HG03139 (cell line): ENCODE measurements at regions not wholly inside any gene's neighbourhood (a gene's known extent, or its start where the extent isn't known, plus 50 kb on each side); places are given as distances from the start of the nearest gene placed in this dataset.
"Not testable (repeated sequence)": the region's sequence is repeated elsewhere in the genome, so short reads cannot be mapped to it uniquely, and the experiment has no call there.

Experiments used
- ATAC-seq: cut with Tn5 transposase; IDR thresholded peaks from one replicate; pipeline ENCODE4 v1.9.1; 2021; ENCODE audit not compliant: unreplicated experiment

DNA sequence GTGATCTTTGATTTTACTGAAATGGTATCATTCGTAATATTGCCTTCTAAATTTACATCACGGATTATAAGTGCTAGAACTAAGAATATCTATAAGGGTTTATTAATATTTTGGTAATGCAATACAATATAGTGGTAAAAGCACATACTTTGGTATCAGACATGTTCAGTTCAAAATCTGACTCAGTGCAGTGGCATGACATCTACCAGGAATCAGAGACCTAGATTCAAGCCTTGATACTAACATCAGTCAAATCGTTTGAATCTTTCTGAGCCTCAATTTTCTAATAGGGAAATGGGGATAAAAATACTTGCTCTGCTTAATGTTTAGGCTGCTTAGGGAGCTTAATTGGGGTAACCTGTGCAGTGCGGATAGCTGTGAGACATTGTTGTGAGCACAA lies 488.0 kb downstream of the BCKDHB start:
- no peak for ATAC-seq

DNA sequence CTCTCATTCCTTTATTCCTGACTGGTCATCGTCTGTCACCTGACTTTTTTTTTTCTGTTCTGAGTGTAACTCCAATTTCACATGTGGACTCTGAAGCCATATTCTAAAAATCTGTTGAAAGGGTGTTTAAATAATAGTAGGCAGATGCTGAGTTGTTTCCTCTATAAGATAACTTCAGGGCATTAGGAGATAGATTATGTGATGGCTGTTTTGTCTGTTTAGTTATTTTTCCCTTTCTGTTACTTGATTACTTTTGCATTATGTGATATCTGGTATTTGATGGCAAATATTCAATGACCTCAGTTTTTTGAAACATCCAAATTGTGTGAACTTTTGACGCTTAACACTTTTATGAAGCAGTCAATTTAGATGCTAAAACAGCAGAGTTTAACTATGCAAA lies 486.0 kb downstream of the BCKDHB start:
- ATAC-seq, result no peak

DNA sequence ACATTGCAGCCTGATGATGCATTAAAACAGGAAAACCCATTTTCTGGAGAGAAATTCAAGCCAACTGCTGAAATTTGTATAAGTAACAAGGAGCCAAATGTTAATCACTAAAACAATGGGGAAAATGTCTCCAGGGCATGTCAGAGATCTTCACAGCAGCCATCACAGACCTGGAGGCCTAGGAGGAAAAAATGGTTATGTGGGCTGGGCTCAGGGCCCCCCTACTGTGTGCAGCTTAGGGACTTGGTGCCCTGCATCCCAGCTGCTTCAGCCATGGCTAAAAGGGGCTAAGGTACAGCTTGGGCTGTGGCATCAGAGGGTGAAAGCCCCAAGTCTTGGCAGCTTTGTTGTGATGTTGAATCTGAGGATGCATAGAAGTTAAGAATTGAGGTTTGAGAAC lies 479.8 kb downstream of the BCKDHB start:
- ATAC-seq, result no peak

DNA sequence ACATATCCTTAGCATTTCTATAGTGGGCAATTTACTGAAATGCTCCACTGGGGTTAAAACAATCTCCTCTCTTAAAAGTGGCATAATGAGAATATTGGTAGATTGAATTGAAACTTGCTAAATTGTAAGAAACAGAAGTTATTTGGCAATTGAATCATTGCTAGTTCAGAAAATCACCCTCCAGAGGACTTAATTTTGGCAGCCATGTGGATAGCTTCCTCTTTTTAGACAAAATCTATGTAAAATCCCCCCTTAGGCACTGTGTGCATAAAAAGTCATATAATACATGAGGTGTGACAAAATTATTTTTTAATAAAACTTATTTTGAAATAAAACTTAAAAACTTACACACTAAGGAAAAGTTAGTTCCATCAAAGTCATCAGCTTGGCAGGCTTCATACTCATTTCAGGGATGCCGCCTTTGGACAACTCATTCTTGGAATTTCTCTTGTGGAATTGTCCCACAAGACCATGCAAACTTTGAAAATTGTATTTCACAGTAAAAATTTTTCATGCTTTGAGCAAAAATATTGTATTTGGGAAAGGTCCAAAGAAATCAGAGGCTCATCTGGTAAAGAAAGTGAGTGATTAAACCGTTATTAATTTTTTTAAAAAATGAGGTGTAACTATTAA lies 473.0 kb downstream of the BCKDHB start:
- no peak for ATAC-seq

DNA sequence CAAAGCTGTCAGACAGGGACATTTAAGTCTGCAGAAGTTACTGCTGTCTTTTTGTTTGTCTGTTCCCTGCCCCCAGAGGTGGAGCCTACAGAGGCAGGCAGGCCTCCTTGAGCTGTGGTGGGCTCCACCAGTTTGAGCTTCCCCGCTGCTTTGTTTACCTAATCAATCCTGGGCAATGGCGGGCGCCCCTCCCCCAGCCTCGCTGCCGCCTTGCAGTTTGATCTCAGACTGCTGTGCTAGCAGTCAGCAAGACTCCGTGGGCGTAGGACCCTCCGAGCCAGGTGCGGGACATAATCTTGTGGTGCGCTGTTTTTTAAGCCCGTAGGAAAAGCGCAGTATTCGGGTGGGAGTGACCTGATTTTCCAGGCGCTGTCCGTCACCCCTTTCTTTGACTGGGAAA lies 466.8 kb downstream of the BCKDHB start:
- not testable (repeated sequence) for ATAC-seq

DNA sequence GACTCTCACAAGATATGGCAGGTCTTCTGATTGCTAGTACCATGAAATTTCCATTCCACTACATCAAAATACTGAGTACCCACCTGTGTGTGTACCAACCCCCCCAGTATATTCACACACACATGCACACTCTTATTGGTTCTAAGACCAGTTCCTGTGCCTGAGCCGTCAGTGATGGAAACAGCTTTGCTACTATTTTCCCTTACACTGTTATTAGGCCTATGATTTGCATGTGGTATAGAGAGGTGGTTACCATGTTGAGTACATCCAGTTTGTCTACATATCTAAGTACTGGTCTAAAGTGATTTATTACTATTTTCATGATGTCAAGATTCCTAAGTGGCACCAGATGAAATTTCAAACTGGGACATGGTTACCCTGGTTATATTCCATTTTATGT lies 459.9 kb downstream of the BCKDHB start:
- ATAC-seq, result no peak

DNA sequence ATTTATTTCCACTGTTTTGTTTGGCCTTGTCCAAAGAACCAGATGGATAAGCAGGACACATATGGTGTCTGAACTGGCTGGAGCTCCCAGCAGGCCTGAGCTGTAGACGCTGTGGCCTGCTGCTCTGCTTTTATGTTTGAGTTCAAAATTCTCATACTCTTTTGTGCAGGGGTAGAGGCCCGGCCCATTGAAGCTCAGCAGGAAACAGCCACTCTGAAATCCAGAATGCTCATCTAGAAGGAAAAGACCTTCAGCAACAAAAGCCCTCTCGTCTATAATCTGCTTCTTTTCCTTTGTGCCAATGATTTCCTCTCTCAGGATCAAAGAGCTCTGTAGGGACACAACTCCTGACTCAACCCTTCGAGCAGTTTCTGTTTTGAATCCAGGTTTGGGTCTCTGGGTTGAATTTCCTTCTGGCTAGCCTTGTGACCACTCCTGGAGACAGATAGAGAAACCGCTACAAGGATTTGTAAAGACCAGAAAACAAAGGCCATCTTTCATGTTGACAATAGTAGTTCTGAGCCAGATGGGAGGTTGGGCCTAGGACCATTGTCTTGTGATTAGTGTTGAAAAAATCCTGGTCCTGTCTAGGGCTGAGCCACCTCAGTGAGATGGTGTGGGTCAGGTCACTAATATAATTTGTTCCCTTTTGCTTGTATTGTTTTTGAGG lies 446.7 kb downstream of the BCKDHB start:
- ATAC-seq, result no peak

DNA sequence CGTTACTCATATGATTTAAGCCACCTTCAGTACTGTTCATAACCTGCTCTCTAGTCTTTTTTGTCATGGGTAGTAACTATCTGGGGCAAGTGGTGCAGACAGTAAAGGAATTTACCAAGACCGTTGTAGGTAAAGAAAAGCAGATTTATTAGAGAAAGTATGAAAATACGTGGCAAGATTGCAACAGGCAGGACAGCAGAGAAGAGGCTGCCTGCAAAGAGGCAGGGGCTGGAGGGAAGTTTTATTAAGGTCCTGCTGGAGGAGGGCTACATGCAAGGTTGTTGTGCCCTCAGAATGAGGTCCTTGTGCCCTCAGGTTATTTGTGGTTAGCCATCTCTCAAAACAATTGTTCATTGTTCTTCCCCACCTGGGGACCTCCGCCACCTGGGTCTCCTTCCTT lies 444.3 kb downstream of the BCKDHB start:
- no peak for ATAC-seq

DNA sequence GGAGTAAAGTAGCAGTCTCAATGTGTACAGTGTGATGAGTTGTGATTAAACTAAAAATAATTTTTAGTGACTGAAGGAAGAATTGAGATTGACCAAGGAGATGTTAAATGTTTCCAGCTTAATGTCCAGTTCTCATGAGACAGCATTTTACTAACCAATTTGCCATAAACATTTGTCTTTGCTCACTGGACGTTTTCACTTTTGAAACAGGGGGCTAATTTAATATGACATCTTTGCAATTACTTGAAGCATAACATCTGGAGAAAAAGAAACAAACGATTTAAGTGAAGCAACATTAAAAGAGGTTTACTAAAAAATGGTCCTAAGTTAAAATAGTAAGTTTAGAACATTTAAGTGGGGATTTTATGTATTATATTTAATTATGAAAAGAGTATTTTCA lies 443.8 kb downstream of the BCKDHB start:
- ATAC-seq, result no peak

DNA sequence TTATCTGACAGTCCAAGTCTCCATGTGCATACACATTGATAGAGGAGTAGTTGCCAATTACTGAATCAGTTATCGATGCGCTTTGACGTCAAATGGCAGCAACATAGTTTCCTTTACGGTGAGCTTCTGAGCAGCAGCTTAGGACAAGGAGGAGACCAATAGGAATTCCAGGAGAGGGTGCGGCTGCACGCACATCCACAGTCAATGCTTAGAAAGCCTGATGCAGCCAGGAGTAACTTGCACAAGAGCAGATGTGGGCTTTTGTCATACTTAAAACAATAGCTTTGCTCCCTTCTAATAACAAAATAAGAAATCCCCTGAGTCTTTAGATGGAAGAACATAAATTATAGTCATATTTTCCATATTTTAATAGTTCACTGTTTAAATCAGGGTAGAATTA lies 442.1 kb downstream of the BCKDHB start:
- ATAC-seq, result no peak

DNA sequence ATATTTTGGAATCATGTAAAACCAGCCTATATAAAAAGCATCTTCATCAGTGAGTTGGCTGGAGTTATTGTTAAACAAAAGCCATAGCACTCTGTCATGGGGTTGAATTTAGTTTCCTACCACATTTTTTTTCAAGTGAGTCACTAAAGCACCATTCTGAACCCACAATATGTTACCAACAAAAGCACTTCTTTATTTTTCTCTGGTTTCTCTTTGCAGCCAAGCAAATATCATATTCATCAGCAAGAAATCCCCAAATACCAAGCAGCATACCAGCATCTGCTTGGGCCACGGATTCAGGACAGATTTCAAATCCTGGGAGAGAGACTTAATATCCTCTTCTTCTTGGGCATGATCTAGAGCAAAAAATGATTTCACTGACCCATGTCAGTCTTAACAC lies 441.4 kb downstream of the BCKDHB start:
- ATAC-seq, result no peak

DNA sequence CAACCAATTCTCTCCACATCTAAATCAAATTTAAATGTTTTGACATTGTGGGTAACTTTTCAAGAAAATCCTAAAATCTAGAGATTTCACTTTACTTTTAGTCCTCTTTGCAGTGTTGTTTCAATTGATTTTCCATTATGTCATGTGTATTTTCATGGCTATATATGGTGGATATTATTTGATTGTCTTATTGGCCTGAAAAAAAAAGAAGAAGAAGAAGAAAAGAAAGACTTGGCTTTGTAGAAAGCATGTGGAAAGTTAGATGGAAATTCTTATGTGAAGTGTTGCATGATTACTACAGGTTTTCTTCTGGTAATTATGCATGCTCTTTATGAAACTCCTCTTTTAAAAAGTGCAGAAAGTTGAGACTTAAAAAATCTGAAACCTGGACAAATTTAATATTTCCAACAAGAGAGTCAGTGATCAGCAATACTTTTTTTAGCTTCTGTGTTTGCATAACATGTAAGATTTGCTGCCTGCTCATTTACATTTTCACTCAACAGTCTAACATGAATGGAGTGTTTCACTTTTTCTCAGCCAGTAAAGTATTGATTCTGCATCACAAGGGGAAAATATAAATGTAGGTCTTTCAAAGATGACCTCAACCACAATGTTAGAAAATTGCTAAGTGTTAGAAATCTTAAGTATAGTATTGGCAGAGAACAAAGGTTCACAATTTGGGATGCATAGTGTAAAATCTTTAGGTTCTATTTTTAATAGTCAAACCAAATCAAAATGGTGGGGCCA lies 438.7 kb downstream of the BCKDHB start:
- no peak for ATAC-seq

DNA sequence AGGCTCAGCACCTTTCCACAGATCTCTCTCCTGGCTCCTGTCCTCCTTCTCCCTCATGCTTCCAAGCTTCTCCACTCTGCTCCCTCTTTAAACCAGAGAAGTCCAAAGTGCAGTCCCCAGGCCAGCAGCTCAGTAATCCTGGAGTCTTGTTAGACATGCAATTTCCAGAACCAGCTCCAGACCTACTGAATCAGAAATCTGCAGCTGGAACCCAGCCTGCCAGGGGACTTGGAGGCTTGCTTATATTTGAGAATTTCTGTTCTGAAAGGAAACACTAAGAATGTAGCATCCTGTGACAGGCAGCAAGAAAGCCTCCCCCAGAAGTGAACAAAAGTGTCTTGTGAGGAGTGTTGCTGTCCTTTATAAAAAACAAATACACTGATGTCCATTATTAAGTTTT lies 438.1 kb downstream of the BCKDHB start:
- ATAC-seq, result no peak

DNA sequence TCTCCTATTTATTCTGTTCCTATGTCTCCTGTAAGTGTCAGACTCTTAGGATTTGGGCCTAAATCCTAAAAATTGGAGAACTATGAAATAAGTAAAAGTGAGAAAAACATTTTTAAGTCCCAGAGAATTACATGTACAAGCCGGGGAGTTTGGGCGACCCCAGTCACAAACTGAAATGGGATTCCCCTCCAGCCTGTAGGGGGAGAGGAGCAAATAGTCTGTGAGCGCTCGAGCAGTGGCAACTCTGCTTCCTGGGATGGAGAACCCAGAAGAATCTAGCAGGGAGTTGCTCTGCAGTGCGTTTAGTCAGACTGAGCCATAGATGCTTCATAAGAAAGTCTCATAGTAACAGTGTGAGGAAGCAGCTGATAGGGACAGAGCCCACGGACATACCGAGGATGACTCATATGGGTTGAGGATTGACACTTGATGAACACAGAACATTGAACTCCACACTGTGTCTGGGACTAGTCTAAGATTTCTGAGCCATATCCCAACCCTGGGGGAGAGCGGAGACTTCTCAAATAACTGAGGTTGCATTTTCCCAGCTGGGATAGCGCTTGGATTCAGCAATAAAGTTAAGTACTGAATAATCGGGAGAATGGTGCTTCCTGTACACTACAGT lies 437.2 kb downstream of the BCKDHB start:
- no peak for ATAC-seq

DNA sequence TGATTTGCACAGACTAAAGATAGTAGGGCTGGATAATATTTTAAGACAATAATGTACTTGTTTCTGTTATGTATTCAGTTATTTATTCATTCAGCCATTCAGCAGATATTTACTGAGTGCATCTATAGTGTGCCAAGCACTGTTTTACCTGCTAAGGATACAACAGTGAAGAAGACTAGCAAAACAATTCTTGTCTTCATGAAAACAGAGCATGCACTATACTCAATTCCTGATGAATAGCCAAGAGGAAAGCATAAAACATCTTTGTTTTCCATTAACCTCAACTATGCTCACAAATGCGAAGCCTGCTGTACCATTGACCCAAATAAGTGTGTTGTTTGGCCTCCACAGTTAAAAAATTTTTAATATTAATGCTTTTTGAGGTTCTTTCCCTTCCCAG lies 436.7 kb downstream of the BCKDHB start:
- ATAC-seq, result no peak

DNA sequence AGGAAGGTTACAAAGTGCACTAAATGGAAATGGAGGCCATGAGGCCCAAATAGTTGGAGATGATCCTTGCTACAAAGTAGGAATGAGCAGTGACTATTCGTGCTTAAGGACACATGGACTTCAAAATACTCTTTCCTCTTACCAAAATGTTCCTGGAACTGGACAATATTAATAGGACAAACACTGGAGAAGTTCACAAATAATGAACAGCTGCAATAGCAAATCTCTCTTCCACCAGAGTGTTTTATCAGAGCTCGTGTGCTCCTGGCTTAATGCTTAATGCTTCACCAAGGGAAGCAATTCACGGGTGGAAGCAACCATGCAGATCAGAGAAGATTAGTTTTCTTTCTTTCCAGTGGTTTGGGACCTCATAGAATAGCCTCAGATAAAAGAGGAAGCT lies 435.4 kb downstream of the BCKDHB start:
- no peak for ATAC-seq

DNA sequence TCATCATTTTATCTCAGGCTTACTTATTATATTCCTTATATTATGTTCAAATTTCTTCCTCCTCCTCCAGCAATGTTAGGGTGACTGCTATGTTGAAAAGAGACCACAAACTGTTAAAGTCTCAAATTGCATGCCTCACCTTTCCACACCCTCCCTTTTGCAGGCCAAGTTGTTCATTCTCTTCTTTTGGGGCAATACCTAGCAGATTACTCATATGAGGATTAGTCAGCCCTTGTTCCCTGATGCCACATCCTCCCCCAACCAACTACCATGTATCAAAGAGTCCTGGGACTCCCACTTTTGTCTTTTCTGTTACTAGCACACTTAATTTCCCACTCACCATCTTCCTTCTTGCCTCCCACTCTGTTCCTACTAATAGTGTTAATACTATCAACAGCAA lies 434.7 kb downstream of the BCKDHB start:
- ATAC-seq, result no peak

DNA sequence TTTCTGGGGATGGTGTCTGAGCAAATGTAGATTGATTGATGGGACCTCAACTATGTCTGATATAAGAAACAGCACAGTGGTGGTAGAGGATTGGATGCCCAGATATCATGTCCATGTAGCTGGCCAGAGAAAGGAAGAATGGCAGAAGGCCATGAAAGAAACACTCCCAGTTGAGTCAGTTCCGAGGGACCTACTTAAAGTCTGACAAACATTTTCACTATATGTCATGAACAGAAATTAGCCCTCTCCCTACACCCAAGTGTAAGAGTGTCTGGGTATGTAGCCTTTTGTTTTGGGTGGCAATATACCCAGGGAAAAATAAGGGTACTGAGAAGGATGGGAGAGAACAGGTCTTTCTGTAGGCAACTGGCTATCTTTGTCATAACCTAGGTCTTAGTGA lies 434.2 kb downstream of the BCKDHB start:
- ATAC-seq, result no peak

DNA sequence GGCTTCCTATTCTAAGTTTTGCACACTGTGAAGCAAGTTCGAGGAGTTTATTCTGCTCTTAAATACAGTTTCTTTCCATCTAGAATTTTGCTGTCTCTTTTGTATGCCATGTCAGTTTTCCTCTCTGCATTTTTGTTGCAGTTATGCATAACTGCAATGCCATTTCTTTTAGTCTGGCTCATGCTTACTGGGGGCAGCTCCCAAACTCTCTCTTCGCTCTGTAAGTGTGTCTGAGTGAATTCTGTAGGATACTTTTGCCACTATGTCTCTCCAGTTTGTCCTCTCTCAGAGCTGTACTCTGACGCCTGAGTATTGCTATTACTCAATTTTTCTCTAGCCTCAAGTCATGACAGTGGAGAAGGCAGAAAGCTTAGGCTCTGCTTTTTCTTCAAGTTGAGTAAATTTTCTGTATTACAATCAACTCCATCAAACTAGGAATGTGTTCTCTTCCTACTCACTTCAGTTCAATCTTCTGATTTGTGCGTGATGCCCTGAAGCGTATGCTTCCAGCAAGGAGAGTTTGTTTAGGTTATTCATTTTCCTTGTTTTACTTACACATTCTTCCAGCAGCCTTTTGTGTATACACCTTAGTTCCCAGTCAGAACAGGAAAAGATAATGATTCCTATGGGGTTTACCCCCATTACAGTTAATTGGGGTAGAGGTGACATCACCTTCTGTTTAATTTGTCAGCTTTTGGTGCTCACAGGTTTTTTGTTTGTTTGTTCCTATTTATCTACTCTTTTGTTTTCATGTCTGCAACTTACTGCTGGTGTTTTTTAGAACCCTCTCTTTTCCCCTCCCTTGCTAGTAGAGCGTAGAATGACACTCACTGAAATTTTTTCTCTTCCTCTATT lies 430.9 kb downstream of the BCKDHB start:
- ATAC-seq, result no peak

DNA sequence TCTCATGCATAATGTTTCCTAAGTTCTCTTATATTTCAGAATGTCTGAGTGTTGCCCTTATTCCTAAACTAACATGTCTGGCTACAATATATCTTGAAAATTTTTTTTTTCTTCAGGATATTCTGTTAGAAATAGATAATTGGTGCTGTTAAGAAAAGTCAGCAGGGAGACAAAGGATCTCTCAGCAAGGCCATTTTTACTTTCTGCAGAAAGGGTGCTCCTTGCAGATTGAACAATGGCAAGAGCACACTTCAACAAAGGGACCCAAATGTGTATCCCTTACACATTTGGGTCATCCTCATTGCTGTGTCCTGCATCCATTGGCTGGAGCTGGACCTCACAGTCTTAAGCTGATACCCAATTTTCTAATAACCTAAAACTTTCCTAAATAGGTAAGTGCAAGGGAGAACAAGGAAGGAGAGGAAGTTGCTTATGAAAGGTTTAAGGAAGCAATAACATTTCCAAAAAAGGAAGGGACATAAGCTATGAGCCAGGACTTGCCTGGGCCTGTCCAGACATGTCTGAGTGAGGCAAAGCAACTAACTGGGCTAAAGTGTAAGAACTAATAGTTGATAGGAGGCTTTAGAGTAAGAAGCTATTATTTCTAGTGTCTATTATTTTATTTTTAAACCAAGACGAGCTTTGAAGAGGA lies 429.6 kb downstream of the BCKDHB start:
- ATAC-seq, result no peak
